GM18867 (cell line): ENCODE measurements at regions not wholly inside any gene's neighbourhood (a gene's known extent, or its start where the extent isn't known, plus 50 kb on each side); places are given as distances from the start of the nearest gene placed in this dataset.
"Not testable (repeated sequence)": the region's sequence is repeated elsewhere in the genome, so short reads cannot be mapped to it uniquely, and the experiment has no call there.

ENCODE experiments used
- ATAC-seq: cut with Tn5 transposase; IDR thresholded peaks from one replicate; pipeline ENCODE4 v1.9.1; 2021; ENCODE audit warnings: mild to moderate bottlenecking, moderate library complexity; ENCODE audit not compliant: unreplicated experiment

GRCh38 chr17:21550031-21550430 lies 142.3 kb upstream of the KCNJ18 start:
- not testable (repeated sequence) for ATAC-seq

- peak; percentile 80 for ATAC-seq
These were observed 141.0 kb upstream of the KCNJ18 start for GRCh38 chr17:21551081-21551881.

DNA sequence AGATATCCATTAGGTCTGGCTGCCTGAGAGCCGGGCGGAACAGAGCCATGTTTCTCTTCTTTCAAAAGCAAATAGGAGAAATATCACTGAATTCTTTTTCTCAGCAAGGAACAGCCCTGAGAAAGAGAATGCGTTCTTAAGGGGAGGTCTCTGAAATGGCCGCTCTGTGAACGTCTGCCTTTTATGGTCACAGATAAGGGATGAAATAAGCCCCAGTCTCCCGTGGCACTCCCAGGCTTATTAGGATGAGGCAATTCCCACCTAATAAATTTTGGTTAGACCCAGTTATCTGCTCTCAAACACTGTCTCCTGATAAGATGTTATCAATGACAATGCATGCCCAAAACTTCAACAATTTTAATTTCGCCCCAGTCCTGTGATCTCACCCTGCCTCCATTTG lies 133.4 kb upstream of the KCNJ18 start:
- ATAC-seq = not testable (repeated sequence)

DNA sequence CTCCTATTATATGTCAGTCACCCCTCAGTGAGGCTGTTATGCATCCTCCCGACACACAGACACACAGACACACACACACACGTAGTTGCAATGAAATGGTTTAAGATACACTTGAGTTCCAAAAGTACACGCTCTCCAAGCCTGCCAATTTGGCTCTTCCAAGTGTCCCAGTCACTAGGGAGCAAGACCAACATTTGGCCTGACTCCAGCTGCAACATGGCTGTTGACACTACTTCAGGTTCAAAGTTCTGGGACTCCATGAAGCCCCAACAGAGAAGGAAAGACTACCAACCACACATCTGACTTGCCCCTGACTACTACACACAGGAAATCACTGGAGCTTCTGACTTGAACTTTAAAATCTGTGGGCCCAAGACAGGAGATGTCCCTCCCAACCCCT lies 128.1 kb upstream of the KCNJ18 start:
- no peak for ATAC-seq

DNA sequence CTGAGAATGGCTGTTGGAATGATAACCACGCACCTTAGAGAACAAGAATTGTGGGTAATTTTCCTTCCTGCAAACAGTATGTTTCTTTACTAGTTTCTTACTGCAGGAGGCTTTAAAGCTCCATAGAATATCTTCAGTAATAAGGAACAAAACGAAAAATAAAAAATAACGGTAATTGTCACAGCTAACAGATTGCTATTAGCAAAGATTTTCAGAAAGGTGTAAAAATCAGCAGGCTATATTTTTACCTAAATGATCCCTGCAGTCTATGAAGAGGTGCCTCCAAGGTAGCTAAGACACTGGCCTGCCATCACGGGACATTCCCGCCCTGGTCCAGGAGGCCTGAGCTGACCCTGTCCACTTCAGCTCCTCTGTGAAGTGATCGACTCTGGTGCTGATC lies 127.6 kb upstream of the KCNJ18 start:
- not testable (repeated sequence) for ATAC-seq

GRCh38 chr17:21570427-21570826 lies 121.9 kb upstream of the KCNJ18 start:
- not testable (repeated sequence) for ATAC-seq

- not testable (repeated sequence) for ATAC-seq
These were observed 120.2 kb upstream of the KCNJ18 start for GRCh38 chr17:21572148-21572547.

- not testable (repeated sequence) for ATAC-seq
These were observed 118.9 kb upstream of the KCNJ18 start for GRCh38 chr17:21573271-21573960.

DNA sequence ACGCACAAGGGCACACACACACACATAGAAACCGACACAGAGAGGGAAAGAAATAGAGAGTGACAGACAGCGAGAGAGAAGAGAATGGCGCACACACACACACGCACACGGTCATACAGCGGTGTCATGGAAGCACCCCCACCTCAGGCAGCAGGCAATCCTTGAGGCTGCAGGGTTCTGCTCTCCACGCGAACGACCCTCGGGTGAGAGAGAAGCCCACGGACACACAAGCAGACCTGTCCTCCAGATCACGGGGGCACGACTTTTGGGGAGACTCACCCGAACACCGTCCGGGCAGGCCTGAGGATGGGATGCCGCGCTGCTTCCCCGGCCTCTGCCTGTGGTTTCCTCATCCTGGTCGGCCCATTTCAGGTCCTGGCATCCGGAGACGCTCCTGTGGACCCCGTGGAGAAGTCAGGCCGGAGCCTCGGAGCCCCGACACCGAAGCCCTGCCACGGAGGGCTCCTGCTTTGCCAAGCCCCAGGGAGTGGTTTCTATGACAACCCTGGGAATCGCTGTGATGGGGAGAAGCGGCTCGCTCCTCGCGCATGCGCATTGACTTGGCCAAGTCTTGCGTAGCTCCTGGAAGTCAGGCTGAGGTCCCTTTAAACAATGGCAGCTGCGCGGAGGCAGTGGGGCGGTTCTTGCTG lies 118.2 kb upstream of the KCNJ18 start:
- no peak for ATAC-seq

DNA sequence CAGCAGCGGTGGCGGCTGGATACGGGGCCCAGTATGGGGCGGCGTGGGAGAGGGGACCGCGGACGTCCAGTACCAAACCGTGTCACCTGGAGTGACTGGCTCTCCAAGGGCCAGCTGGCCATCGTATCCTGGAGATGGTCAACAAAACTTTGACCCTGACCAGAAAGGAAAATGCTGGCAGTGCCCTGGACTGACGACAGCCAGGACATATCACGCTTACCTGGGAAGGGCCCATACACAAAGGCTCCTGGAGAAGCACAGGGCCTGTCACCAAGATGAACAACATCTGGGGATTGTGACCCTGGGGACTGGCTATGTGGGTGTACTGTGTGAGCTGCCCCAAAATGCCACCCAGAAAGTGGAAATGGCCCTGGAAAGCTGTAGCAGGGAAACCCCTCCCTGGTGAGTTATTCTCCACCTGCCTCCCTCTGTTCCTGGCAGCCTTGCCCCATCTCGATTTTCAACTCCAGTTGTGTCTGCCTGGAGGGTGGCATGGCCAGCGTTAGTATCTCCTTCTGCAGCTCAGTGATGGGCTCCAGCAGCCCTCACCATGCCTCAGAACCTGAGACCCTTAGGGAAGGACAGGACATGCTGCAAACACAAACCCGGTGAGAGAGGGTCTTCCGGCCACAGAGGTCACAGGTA lies 117.6 kb upstream of the KCNJ18 start:
- not testable (repeated sequence) for ATAC-seq

DNA sequence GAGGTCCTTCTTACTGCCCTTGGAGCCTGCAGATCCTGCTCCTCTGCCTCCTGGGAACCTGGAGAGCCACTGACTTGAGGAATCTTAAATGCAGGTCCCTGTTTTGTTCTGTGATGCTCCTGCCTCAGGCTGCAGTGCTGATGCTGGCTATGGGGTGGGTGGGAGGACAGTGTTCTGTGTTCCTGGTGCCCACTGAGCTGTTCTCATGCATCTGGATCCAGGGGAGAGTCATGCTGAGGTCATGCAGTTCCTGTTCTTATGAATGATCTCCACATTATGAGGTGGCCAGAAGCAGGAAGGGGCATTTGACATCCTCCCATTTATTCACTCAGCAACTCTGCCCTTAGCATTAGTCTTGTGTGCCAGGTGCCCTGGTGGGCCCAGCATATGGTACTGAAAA lies 113.5 kb upstream of the KCNJ18 start:
- ATAC-seq = not testable (repeated sequence)

- no peak for ATAC-seq
These were observed 99.5 kb upstream of the KCNJ18 start for GRCh38 chr17:21592774-21593173.

GRCh38 chr17:21593452-21594105 lies 98.7 kb upstream of the KCNJ18 start:
- ATAC-seq = not testable (repeated sequence)

GRCh38 chr17:21595086-21595485 lies 97.2 kb upstream of the KCNJ18 start:
- no peak for ATAC-seq

DNA sequence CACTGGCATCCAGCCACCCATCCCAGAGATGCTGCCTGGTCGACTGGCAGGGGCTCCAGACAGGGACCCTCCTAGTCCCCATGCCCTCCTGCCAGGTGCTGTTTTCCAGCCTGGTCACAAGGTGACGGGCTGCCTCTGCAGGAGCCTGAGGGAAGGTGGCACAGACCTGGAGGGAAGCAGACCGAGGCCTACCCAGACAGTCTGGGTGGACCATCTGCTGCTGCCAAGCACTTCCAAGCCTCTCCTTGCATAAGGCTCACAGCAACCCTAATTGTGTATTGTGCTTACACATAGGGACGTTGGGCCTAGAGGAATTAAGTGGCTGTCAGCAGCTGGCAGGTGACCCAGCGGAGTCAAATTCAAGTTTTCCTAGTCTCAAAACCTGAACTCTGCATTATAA lies 90.1 kb upstream of the KCNJ18 start:
- ATAC-seq = no peak

DNA sequence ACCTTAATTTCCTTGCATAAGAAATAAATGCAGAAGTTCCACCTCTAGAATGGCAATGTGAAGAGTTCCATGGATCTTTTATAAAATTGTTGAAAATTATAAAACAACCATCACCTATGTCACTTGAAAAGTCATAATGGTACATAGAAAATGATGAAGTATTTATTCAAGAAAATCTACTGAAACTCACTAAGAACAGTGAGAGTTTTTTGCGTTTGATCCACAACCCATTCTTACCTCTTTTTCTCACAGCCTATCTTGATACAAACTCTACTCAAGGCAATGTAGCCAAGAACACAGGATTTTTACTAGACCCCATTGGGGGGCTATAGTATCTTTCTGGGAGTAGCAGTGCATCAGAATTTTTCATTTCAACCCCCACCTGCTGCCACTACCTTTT lies 89.0 kb upstream of the KCNJ18 start:
- ATAC-seq = not testable (repeated sequence)

- not testable (repeated sequence) for ATAC-seq
These were observed 80.9 kb upstream of the KCNJ18 start for GRCh38 chr17:21611443-21611842.

DNA sequence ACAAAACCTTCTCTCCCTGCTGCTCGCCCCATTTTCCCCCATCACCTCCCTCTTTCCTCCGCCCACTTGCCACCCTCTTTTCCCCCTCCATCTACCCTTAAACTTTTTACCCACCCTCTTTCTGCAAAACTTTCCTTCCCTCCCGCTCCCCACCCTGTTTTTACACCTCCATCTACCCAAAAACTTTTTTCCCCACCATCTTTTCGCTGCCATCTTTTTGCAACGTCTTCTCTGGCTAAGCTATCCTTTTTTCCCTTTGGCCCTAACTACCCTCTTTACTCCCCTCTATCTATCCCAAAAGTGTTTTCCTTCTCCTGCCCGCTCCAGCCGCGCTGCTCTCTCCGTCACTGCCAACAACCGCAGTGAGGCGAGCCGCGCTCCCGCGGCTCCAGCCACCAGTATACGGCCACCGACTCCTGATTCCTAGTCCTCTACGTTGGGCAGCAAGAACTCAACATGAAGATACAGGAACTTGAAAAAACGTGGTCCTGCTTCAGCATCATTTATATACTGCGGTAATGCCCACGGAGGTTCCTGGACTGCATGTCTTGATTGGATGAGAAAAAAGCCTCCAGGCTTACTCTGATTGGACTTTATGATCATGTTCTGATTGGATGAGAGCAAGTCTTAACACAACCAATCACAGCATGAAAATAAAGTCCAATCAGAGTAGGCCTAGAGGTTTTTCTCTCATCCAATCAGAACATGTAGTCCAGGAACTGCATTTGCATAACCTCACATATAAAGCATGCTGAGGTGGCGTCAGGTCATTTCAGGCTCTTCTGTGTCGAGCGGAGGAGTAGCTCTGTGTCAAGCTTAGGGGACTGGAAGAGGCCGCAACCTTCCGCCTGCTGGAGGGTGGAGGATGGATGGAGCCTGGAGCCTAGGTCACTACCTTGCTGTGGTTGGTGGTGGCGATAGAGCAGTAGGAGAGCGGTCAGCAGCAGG lies 79.9 kb upstream of the KCNJ18 start:
- not testable (repeated sequence) for ATAC-seq

- ATAC-seq = no peak
These were observed 79.3 kb upstream of the KCNJ18 start for GRCh38 chr17:21613071-21613429.

GRCh38 chr17:21626987-21627386 lies 65.3 kb upstream of the KCNJ18 start:
- not testable (repeated sequence) for ATAC-seq
